GM18867 (cell line): ENCODE measurements at regions not wholly inside any gene's neighbourhood (a gene's known extent, or its start where the extent isn't known, plus 50 kb on each side); places are given as distances from the start of the nearest gene placed in this dataset.

Experiments
- ATAC-seq: cut with Tn5 transposase; IDR thresholded peaks from one replicate; pipeline ENCODE4 v1.9.1; 2021; ENCODE audit warnings: mild to moderate bottlenecking, moderate library complexity; ENCODE audit not compliant: unreplicated experiment

- no peak for ATAC-seq
Observed at GRCh38 chr1:234940841-234941240, 187.8 kb downstream of the TOMM20 start.

GRCh38 chr1:234938924-234939323 is 189.7 kb downstream of the TOMM20 start:
- no peak for ATAC-seq

- no peak for ATAC-seq
Observed at GRCh38 chr1:234938135-234938534, 190.5 kb downstream of the TOMM20 start.

GRCh38 chr1:234936612-234937389 is 191.8 kb downstream of the TOMM20 start:
- ATAC-seq: no peak

- no peak for ATAC-seq
Observed at GRCh38 chr1:234934611-234935033, 194.0 kb downstream of the TOMM20 start.

- ATAC-seq: peak; percentile 92
Observed at GRCh38 chr1:234933475-234933874, 195.2 kb downstream of the TOMM20 start.

- ATAC-seq: peak; percentile 19
Observed at GRCh38 chr1:234932511-234933430, 195.9 kb downstream of the TOMM20 start.

- ATAC-seq: no peak
Observed at GRCh38 chr1:234932106-234932505, 196.5 kb downstream of the TOMM20 start.

- no peak for ATAC-seq
Observed at GRCh38 chr1:234931404-234931973, 197.1 kb downstream of the TOMM20 start.

GRCh38 chr1:234929369-234929768 is 199.3 kb downstream of the TOMM20 start:
- no peak for ATAC-seq

- no peak for ATAC-seq
Observed at GRCh38 chr1:234928642-234929041, 200.0 kb downstream of the TOMM20 start.

GRCh38 chr1:234927971-234928640 is 200.5 kb downstream of the TOMM20 start:
- no peak for ATAC-seq

GRCh38 chr1:234927312-234927970 is 201.2 kb downstream of the TOMM20 start:
- peak; percentile 8 for ATAC-seq

- peak; percentile 93 for ATAC-seq
Observed at GRCh38 chr1:234926559-234927311, 201.9 kb downstream of the TOMM20 start.

- ATAC-seq: no peak
Observed at GRCh38 chr1:234926264-234926558, 202.4 kb downstream of the TOMM20 start.

GRCh38 chr1:234925440-234926263 is 203.0 kb downstream of the TOMM20 start:
- ATAC-seq: no peak

GRCh38 chr1:234924450-234925355 is 203.9 kb downstream of the TOMM20 start:
- ATAC-seq: no peak

GRCh38 chr1:234923626-234924025 is 205.0 kb downstream of the TOMM20 start:
- no peak for ATAC-seq
